H9 (cell line): ENCODE measurements at regions not wholly inside any gene's neighbourhood (a gene's known extent, or its start where the extent isn't known, plus 50 kb on each side); places are given as distances from the start of the nearest gene placed in this dataset.

Source experiments
- DNase-seq: peaks from one replicate; pipeline ENCODE4 v3.0.0-alpha.2; 2017
- H2AFZ ChIP-seq: one replicate; pipeline ENCODE4 v1.6.1; 2013; ENCODE audit warnings: mild to moderate bottlenecking, low read length, control low read depth, moderate library complexity
- H2AK5ac ChIP-seq: 2 replicates; pipeline ENCODE4 v1.6.1; 2013; ENCODE audit warnings: low read length, control low read depth, mixed read lengths; ENCODE audit not compliant: insufficient read length
- H2BK120ac ChIP-seq: one replicate; pipeline ENCODE4 v1.6.1; 2013; ENCODE audit warnings: low read depth, mild to moderate bottlenecking, low read length, control low read depth, inconsistent platforms; ENCODE audit not compliant: poor library complexity, severe bottlenecking
- H2BK12ac ChIP-seq: 2 replicates; pipeline ENCODE4 v1.6.1; 2013; ENCODE audit warnings: low read length, control low read depth, mixed read lengths, low read depth; ENCODE audit not compliant: insufficient read length
- H2BK15ac ChIP-seq: 2 replicates; pipeline ENCODE4 v1.6.1; 2013; ENCODE audit warnings: low read depth, low read length, control low read depth
- H2BK20ac ChIP-seq: one replicate; pipeline ENCODE4 v1.6.1; 2013; ENCODE audit warnings: low read depth, mild to moderate bottlenecking, low read length, control low read depth, inconsistent platforms; ENCODE audit not compliant: poor library complexity, severe bottlenecking
- H2BK5ac ChIP-seq: 2 replicates; pipeline ENCODE4 v1.6.1; 2013; ENCODE audit warnings: low read length, control low read depth, mixed read lengths; ENCODE audit not compliant: insufficient read length
- H3K14ac ChIP-seq: 2 replicates; pipeline ENCODE4 v1.6.1; 2013; ENCODE audit warnings: low read length, control low read depth; ENCODE audit not compliant: insufficient read depth
- H3K18ac ChIP-seq: 2 replicates; pipeline ENCODE4 v1.6.1; 2013; ENCODE audit warnings: low read depth, mild to moderate bottlenecking, mixed read lengths, low read length, control low read depth; ENCODE audit not compliant: insufficient read length
- H3K23ac ChIP-seq: 2 replicates; pipeline ENCODE4 v1.6.1; 2013; ENCODE audit warnings: low read length, control low read depth, mixed read lengths, low read depth; ENCODE audit not compliant: insufficient read length
- H3K23me2 ChIP-seq: 2 replicates; pipeline ENCODE4 v1.6.1; 2013; ENCODE audit warnings: low read depth, mild to moderate bottlenecking, mixed read lengths, low read length, control low read depth; ENCODE audit not compliant: insufficient read length, poor library complexity, severe bottlenecking
- H3K27ac ChIP-seq: 2 replicates; pipeline ENCODE4 v1.5.1; 2013; ENCODE audit warnings: low read length, control low read depth, mixed read lengths, low read depth; ENCODE audit not compliant: insufficient read length
- H3K27me3 ChIP-seq: 2 replicates; pipeline ENCODE4 v1.6.1; 2013; ENCODE audit warnings: low read length, control low read depth, inconsistent platforms; ENCODE audit not compliant: insufficient read depth
- H3K4ac ChIP-seq: 2 replicates; pipeline ENCODE4 v1.6.1; 2013; ENCODE audit warnings: low read depth, mild to moderate bottlenecking, control low read depth, inconsistent platforms, low read length, moderate library complexity
- H3K4me1 ChIP-seq: 2 replicates; pipeline ENCODE4 v1.6.1; 2013; ENCODE audit warnings: low read length, control low read depth, inconsistent platforms; ENCODE audit not compliant: insufficient read depth
- H3K4me2 ChIP-seq: 2 replicates; pipeline ENCODE4 v1.6.1; 2013; ENCODE audit warnings: low read length, control low read depth, mixed read lengths; ENCODE audit not compliant: insufficient read length, insufficient read depth
- H3K56ac ChIP-seq: 2 replicates; pipeline ENCODE4 v1.6.1; 2013; ENCODE audit warnings: low read depth, mild to moderate bottlenecking, mixed read lengths, low read length, control low read depth; ENCODE audit not compliant: insufficient read length
- H3K79me1 ChIP-seq: 2 replicates; pipeline ENCODE4 v1.6.1; 2013; ENCODE audit warnings: low read depth, mild to moderate bottlenecking, moderate library complexity, low read length, control low read depth, inconsistent platforms; ENCODE audit not compliant: insufficient read depth, poor library complexity, severe bottlenecking
- H3K79me2 ChIP-seq: 2 replicates; pipeline ENCODE4 v1.6.1; 2013; ENCODE audit warnings: low read length, control low read depth, inconsistent platforms; ENCODE audit not compliant: insufficient read depth
- H3K9ac ChIP-seq: 2 replicates; pipeline ENCODE4 v1.6.1; 2013; ENCODE audit warnings: low read length, control low read depth, mixed read lengths; ENCODE audit not compliant: insufficient read length; ENCODE audit errors: extremely low read depth
- H3K9me3 ChIP-seq: one replicate; pipeline ENCODE4 v1.6.1; 2013; ENCODE audit warnings: low read depth, low read length, inconsistent platforms; ENCODE audit not compliant: control insufficient read depth
- H3T11ph ChIP-seq: one replicate; pipeline ENCODE4 v1.6.1; 2013; ENCODE audit warnings: mild to moderate bottlenecking, low read length, control low read depth, inconsistent platforms
- H4K20me1 ChIP-seq: one replicate; pipeline ENCODE4 v1.6.1; 2013; ENCODE audit not compliant: control insufficient read depth, insufficient read length, insufficient read depth
- H4K5ac ChIP-seq: 2 replicates; pipeline ENCODE4 v1.6.1; 2013; ENCODE audit warnings: low read depth, mild to moderate bottlenecking, mixed read lengths, low read length, control low read depth; ENCODE audit not compliant: insufficient read length
- H4K8ac ChIP-seq: replicated peaks from 2 replicates; pipeline ENCODE4 v1.6.1; 2013; ENCODE audit warnings: low read length, control low read depth, mixed read lengths, low read depth; ENCODE audit not compliant: insufficient read length
- H4K91ac ChIP-seq: 2 replicates; pipeline ENCODE4 v1.6.1; 2013; ENCODE audit warnings: low read depth, mild to moderate bottlenecking, moderate library complexity, mixed read lengths, low read length, control low read depth; ENCODE audit not compliant: insufficient read length
- H3K27ac Mint-ChIP-seq, 3 experiments: 2 replicates in 2 of 3; 3 replicates in 1 of 3; pipeline ENCODE4 v1.8.0; 2020 to 2021; ENCODE audit warnings: mixed read lengths in 3 of 3, mild to moderate bottlenecking in 1 of 3, moderate library complexity in 1 of 3
- H3K27me3 Mint-ChIP-seq: 2 replicates; pipeline ENCODE4 v1.8.0; 2021; ENCODE audit warnings: low read depth, mild to moderate bottlenecking, moderate library complexity, mixed read lengths
- H3K36me3 Mint-ChIP-seq, 3 experiments: 2 replicates in 2 of 3; 3 replicates in 1 of 3; pipeline ENCODE4 v1.8.0; 2020 to 2021; ENCODE audit warnings: low read depth in 3 of 3, mixed read lengths in 3 of 3; ENCODE audit not compliant: insufficient read depth in 1 of 3
- H3K4me1 Mint-ChIP-seq, 2 experiments: 2 replicates each; pipeline ENCODE4 v1.8.0; 2020; ENCODE audit warnings: mixed read lengths in 2 of 2
- H3K4me3 Mint-ChIP-seq, 2 experiments: 2 replicates in 1 of 2; 3 replicates in 1 of 2; pipeline ENCODE4 v1.8.0; 2020 to 2021; ENCODE audit warnings: mild to moderate bottlenecking in 2 of 2, mixed read lengths in 2 of 2, moderate library complexity in 1 of 2
- H3K9me3 Mint-ChIP-seq, 2 experiments: 2 replicates in 1 of 2; 3 replicates in 1 of 2; pipeline ENCODE4 v1.8.0; 2020; ENCODE audit warnings: mild to moderate bottlenecking in 2 of 2, mixed read lengths in 2 of 2, moderate library complexity in 1 of 2
- CTCF ChIP-seq: fragments of 200-600 bp; sonication (generic); conservative IDR thresholded peaks from 3 replicates; pipeline ENCODE4 v1.8.0; 2021; ENCODE audit warnings: antibody characterized with exemption, mild to moderate bottlenecking
- WGBS: extraction: QIAGEN DNeasy Blood & Tissue Kit; methylation state at CpG from one replicate; pipeline ENCODE4 v1.1.7; 2013; ENCODE audit warnings: missing lambda C conversion rate, low lambda C conversion rate, mixed read lengths; ENCODE audit not compliant: insufficient read length; ENCODE audit errors: extremely low coverage; 5-methylcytosine and 5-hydroxymethylcytosine counted together

- no peak overlapping the region for H2BK120ac ChIP-seq
- H3K4me3 Mint-ChIP-seq = no peak overlapping the region
- H4K20me1 ChIP-seq = no peaks in the 10 kb centered on the region
- no peaks in the 10 kb centered on the region for H3K9me3 ChIP-seq
- H2BK20ac ChIP-seq = no peak overlapping the region
- H2AK5ac ChIP-seq = no peak overlapping the region
- no peak overlapping the region for H3K18ac ChIP-seq
- no peak overlapping the region for H3K4me2 ChIP-seq
- H3K27me3 ChIP-seq = no peaks in the 10 kb centered on the region
- no peak overlapping the region for H3K9ac ChIP-seq
- no peak overlapping the region for H3K14ac ChIP-seq
- H3K23me2 ChIP-seq = no peaks in the 10 kb centered on the region
- no peaks in the 10 kb centered on the region for H3K79me2 ChIP-seq
- no CpG with 5 or more reads among the region's 3 CpGs for WGBS
- H3K79me1 ChIP-seq = no peaks in the 10 kb centered on the region
- H3T11ph ChIP-seq = no peak overlapping the region
- H3K23ac ChIP-seq = no peak overlapping the region
- no peaks in the 10 kb centered on the region for H3K9me3 Mint-ChIP-seq
- H4K5ac ChIP-seq = no peak overlapping the region
- no peak for DNase-seq
- H3K27ac Mint-ChIP-seq = no peak overlapping the region
- no peak overlapping the region for H2AFZ ChIP-seq
- TF ChIP-seq CTCF = no peak
- H3K4me1 ChIP-seq = no peaks in the 10 kb centered on the region
- H3K56ac ChIP-seq = no peak overlapping the region
- H4K91ac ChIP-seq = no peak overlapping the region
- no peak overlapping the region for H4K8ac ChIP-seq
- no peak overlapping the region for H2BK15ac ChIP-seq
- H3K4ac ChIP-seq = no peak overlapping the region
- no peak overlapping the region for H3K27ac ChIP-seq
- H3K4me1 Mint-ChIP-seq = peaks cover 0 to 4% of the 10 kb centered on the region in 2 experiments; a peak in 1 of 4 replicates
- H3K27me3 Mint-ChIP-seq = no peaks in the 10 kb centered on the region
- no peaks in the 10 kb centered on the region for H3K36me3 Mint-ChIP-seq
- no peak overlapping the region for H2BK5ac ChIP-seq
- H2BK12ac ChIP-seq = no peak overlapping the region
Measured at GRCh38 chr6:18629571-18629970, 242.4 kb downstream of the RNF144B start.
